ENCODE measurements at regions not wholly inside any gene's neighbourhood (a gene's known extent, or its start where the extent isn't known, plus 50 kb on each side); places are given as distances from the start of the nearest gene placed in this dataset.
"Not testable (repeated sequence)": the region's sequence is repeated elsewhere in the genome, so short reads cannot be mapped to it uniquely, and the experiment has no call there.

DNA sequence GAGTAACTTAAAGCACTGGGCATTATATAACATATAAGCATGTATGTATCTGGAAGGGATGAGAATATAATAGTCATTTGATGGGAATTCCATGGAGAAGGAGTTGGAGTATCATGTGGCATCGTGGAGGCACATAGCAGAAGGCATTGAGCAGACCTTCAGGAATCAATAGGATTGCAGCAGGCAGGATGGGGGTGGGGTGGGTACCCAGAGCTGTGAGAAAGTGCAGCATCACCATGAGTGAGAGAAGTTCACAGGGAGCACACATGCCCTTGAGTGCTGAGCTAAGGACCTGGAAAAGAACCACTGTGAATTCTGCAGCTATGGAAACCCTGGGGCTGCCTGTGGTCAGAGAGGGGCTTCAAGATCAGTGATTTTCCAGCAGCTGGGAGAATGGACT is 57.3 kb downstream of the MED10 start:
- intact Hi-C loops (cut with DNase I), result no loop called here
- DNase-seq (ENCODE audit: missing footprints) (no peak), ATAC-seq (no peak)

GRCh38 chr5:6319116-6319515 is 59.2 kb downstream of the MED10 start:
- no peak for ATAC-seq
- no peak for DNase-seq (ENCODE audit: missing footprints)
- intact Hi-C loops (cut with DNase I), result no loop called here

- intact Hi-C loops (cut with DNase I), result no loop called here
- ATAC-seq, result no peak
- DNase-seq (ENCODE audit: missing footprints), result no peak
These were observed 61.1 kb downstream of the MED10 start for GRCh38 chr5:6317116-6317798.

GRCh38 chr5:6315580-6315979 is 62.8 kb downstream of the MED10 start:
- intact Hi-C loops (cut with DNase I), result no loop called here
- no peak for DNase-seq (ENCODE audit: missing footprints)
- no peak for ATAC-seq

- ATAC-seq (peak; percentile 85), DNase-seq (ENCODE audit: missing footprints) (no peak)
- intact Hi-C loops (cut with DNase I), result loop anchor here (5.0 kb wide), 1 partner anchor 120 kb away; no protein-coding TSS in a partner anchor
These were observed 66.5 kb downstream of the MED10 start for GRCh38 chr5:6311568-6312501.

GRCh38 chr5:6309949-6310348 is 68.4 kb downstream of the MED10 start:
- DNase-seq (ENCODE audit: missing footprints) (no peak), ATAC-seq (no peak)
- intact Hi-C loops (cut with DNase I), result loop anchor here (5.0 kb wide), 1 partner anchor 122 kb away; no protein-coding TSS in a partner anchor

DNA sequence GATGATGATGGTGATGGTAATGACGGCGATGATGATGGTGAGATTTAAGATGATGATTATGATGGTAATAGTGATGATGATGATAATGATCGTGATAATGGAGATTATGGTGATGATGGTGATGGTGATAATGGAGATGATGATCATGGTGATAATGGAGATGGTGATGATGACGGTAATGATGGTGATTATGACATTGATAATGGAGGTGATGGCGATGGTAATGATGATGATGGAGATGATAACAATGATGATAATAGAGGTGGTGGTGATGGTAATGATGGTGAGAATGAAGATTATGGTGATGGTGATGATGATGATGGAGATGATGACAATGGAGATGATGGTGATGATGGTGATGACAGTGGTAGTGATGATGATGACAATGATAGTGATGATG is 69.7 kb downstream of the MED10 start:
- no peak for DNase-seq (ENCODE audit: missing footprints)
- no peak for ATAC-seq
- intact Hi-C loops (cut with DNase I), result no loop called here

DNA sequence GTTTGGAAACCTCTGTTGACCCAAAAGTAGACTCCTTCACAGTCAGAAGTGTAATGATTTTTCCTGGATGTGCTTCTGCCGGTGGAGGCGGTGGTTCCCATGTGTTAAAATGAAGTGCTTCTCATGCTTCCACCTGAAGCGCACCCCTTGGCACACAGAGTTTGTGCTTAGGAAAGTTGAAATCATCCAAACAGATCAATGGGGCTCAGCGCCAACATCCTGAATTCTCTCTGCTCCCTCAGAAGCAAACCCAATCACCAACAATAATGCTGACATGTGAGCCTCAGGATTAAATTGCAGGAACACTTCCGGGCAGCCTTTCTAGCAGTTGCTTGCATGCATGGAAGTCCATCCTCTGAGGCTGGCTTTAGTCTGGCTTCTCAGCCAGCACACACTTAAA is 71.0 kb downstream of the MED10 start:
- ATAC-seq, result no peak
- intact Hi-C loops (cut with DNase I), result no loop called here
- DNase-seq (ENCODE audit: missing footprints), result no peak

DNA sequence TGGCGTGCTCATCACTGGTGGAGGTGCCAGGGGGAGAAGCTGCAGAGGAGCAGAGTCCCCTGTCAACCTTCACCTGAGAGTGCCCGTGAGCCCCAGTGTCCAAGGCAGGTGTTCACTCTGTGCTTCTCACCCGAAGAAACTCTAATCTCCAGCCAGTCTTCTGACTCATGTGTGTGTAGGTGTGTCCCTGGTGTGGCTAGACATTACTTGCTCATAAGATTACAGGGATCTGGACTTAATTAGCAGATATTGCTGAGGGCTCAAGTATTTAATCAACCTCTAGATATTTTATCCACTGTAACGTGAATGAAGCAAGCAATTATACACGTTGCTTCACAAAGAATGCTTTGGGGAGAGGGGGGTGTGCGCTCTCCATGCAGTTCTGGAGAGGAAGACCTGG is 72.5 kb downstream of the MED10 start:
- intact Hi-C loops (cut with DNase I), result no loop called here
- DNase-seq (ENCODE audit: missing footprints), result no peak
- ATAC-seq, result no peak

- DNase-seq (ENCODE audit: missing footprints), result no peak
- no peak for ATAC-seq
- intact Hi-C loops (cut with DNase I), result no loop called here
These were observed 75.7 kb downstream of the MED10 start for GRCh38 chr5:6302684-6303083.

- DNase-seq (ENCODE audit: missing footprints), result no peak
- intact Hi-C loops (cut with DNase I), result no loop called here
- ATAC-seq, result no peak
These were observed 76.3 kb downstream of the MED10 start for GRCh38 chr5:6302075-6302474.

DNA sequence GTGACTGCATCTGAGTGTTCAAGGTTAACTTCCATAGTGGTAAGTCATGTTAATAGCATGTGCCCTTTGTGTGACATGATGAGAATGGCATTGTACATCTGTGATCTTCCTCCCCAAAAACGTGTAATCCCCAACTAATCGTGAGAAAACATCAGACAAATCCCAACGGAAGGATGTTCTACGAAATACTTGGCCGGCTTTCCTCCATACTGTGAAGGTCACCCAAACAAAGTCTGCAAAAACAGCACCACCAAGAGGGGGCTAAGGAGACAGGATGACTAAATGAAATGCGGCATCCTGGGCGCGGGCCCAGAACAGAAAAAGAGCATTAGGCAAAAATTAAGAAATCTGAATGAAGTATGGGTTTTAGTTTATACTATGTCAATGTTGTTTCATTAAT is 81.8 kb downstream of the MED10 start:
- intact Hi-C loops (cut with DNase I), result loop anchor here (10.0 kb wide), 1 partner anchor 228 kb away; no protein-coding TSS in a partner anchor
- no peak for ATAC-seq
- DNase-seq (ENCODE audit: missing footprints), result no peak

DNA sequence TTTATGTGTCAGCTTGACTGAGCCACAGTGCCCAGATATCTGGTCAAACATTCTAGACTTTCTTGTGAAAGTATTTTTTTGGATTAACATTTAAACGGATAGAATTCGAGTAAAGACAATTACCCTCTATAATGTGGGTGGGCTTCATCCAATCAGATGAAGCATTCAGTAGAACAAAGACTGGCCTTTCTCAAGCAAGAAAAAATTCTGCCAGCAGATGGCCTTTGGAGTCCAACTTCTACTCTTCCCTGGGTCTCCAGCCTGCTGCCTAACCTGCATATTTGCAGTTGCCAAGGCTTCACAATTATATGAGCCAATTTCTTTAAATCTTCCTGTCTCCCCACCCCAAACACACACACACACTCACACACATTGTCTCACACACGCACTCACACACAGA is 86.4 kb downstream of the MED10 start:
- DNase-seq (ENCODE audit: missing footprints) (no peak), ATAC-seq (no peak)

GRCh38 chr5:6289239-6289638 is 89.1 kb downstream of the MED10 start:
- intact Hi-C loops (cut with DNase I), result no loop called here
- ATAC-seq (no peak), DNase-seq (ENCODE audit: missing footprints) (no peak)

More for the DNA sequence above, 86.4 kb downstream of the MED10 start:
- intact Hi-C loops (cut with DNase I), result loop anchor here (5.0 to 10.0 kb wide), 2 partner anchors 155 to 233 kb away; partner anchors contain the start of gene UBE2QL1

GRCh38 chr5:6287176-6287575 is 91.2 kb downstream of the MED10 start:
- DNase-seq (ENCODE audit: missing footprints) (no peak), ATAC-seq (no peak)
- intact Hi-C loops (cut with DNase I), result no loop called here

DNA sequence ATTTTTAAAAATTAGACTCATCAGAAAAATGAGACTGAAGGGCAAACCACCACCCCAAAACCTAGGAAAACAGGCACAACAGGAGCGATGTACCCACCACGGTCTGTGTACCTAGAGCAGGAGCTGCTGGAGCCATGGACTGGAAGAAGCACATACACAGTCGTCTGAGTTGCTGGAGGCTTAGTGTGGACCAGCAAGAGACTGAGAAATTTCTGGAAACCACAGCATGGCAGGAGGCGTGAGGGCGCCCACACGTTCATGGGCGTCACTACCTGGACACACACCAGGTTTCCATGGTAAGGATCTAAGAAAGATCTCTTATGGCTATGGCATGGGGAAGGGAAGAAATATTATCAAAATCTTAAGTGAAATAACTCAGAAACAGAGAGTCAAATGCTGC is 91.9 kb downstream of the MED10 start:
- intact Hi-C loops (cut with DNase I), result no loop called here
- ATAC-seq, result no peak
- DNase-seq (ENCODE audit: missing footprints), result no peak

GRCh38 chr5:6284491-6284890 is 93.9 kb downstream of the MED10 start:
- ATAC-seq; DNase-seq (ENCODE audit: missing footprints); intact Hi-C loops (cut with DNase I): not testable (repeated sequence)

DNA sequence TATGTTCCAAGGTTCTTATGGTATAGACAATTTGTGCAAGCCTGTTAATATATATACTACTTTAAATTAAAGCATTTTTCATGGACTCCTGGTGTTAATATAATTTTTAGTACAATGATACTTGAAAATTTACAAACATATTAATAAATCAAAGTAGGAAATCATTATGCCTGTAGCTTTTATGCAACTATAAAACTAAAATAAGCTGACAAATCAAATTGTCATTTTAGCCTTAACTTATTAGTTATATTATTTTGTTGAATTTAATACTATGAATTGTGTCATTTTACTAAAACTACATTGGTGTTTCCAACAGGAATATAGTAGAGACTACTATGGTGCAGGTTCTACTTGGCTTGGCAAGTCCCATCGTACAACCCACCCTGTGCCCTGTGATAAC is 96.0 kb downstream of the MED10 start:
- intact Hi-C loops (cut with DNase I), result no loop called here
- DNase-seq (ENCODE audit: missing footprints) (no peak), ATAC-seq (no peak)

DNA sequence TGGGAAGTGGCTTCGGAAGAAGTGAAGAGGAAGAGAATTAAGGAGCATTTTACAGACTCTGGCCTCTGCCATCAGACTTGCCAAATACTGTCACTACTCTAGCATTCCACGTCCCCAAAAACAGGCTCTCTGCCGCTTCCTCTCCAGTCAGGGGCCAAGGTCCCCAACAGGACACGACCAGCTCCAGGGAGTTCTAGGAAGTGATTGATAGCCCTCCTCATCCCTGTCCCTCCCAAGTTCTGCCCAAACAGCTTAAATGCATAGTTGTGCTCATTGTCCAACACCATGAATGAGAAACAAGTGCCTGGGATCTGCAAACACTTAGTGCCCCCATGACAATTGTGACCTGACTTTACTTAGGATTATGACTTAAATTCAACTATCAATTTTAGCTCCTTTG is 96.5 kb downstream of the MED10 start:
- ATAC-seq, result no peak
- DNase-seq (ENCODE audit: missing footprints), result no peak
- intact Hi-C loops (cut with DNase I), result no loop called here

Measured in Right ventricle myocardium inferior (tissue), 1 donor.